Anterior cingulate cortex (tissue), 58 donors: ENCODE measurements at regions not wholly inside any gene's neighbourhood (a gene's known extent, or its start where the extent isn't known, plus 50 kb on each side); places are given as distances from the start of the nearest gene placed in this dataset.
"Not testable (repeated sequence)": the region's sequence is repeated elsewhere in the genome, so short reads cannot be mapped to it uniquely, and the experiment has no call there.

ENCODE experiments used
- DNase-seq, 58 donors: peaks; one replicate each; lab custom pipeline; 2025; lab: John Stamatoyannopoulos, UW

DNA sequence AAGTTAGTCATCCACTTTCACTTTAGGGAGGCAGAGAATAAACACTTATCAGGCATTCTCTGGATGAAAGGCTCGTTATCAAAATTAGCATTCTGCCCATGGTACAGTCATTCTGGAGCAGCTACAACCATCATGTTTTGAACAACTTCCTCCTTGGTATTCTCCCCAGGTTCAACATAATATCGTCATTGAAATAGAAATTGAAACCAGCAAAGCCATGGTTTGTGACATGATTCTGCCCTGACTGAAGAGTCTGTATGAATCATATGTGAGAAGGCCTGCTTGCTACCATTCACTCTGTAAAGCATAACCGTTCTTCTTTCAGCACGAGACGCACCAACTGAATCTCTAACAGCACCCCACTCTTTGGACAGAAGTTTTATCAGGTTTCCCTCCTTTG lies 127.5 kb upstream of the RADX start:
- DNase-seq, result no peak

DNA sequence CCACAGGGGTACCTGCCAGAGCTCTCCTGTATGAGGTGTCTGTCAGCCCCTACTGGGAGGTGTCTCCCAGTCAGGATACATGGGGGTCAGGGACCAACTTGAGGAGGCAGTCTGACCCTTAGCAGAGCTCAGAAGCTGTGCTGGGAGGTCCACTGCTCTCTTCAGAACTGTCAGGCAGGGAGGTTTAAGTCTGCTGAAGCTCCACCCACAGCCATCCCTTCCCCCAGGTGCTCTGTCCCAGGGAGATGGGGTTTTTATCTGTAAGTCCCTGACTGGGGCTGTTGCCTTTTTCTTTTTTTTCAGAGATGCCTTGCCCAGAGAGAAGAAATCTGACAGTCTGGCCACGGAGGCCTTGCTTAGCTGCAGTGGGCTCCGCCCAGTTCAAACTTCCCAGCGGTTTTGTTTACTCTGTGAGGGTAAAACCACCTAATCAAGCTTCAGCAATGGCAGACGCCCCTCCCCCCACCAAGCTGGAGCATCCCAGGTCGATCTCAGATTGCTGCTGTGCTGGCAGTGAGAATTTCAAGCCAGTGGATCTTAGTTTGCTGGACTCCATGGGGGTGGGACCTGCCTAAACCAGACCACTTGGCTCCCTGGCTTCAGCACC lies 118.5 kb upstream of the RADX start:
- DNase-seq, result not testable (repeated sequence)

GRCh38 chrX:106499473-106499872 lies 112.3 kb upstream of the RADX start:
- no peak for DNase-seq

- no peak for DNase-seq
Measured at GRCh38 chrX:106510713-106511403, 100.9 kb upstream of the RADX start.
